ENCODE measurements at regions not wholly inside any gene's neighbourhood (a gene's known extent, or its start where the extent isn't known, plus 50 kb on each side); places are given as distances from the start of the nearest gene placed in this dataset.

- POLR2A ChIA-PET, result no interaction called here
Observed at GRCh38 chrX:437661-438390, 51.1 kb upstream of the PPP2R3B start.

GRCh38 chrX:439241-439640, 52.5 kb upstream of the PPP2R3B start:
- Histone ChIP-seq H3K4me3 (replicated peaks in 1 of 2; ENCODE audit: low read depth in 1 of 2, low read length in 2 of 2) (no peak overlapping the region), H2AFZ (ENCODE audit: low read depth, low read length, poor library complexity, severe bottlenecking) (no peak overlapping the region), H3K36me3 (ENCODE audit: control insufficient read depth in 1 of 2, insufficient read depth in 2 of 2, low read length in 2 of 2) (no peaks in the 10 kb centered on the region), H3K27ac (ENCODE audit: low read depth, low read length) (no peak overlapping the region), H4K20me1 (ENCODE audit: insufficient read depth) (no peaks in the 10 kb centered on the region), H3K4me1 (ENCODE audit: control insufficient read depth in 1 of 2, insufficient read depth in 2 of 2, low read length in 2 of 2) (no peaks in the 10 kb centered on the region), H3K79me2 (ENCODE audit: insufficient read depth, low read length) (no peaks in the 10 kb centered on the region), H3K9me2 (ENCODE audit: insufficient read depth) (no peaks in the 10 kb centered on the region), H3K9ac (ENCODE audit: low read length) (no peak overlapping the region), H3K27me3 (ENCODE audit: insufficient read depth, low read length) (peaks cover 4% of the 10 kb centered on the region; the same call in 1 of the 2 replicates), H3K4me2 (ENCODE audit: low read length) (no peak overlapping the region), H3K9me3 (ENCODE audit: control insufficient read depth in 1 of 2, insufficient read depth in 1 of 2, low read depth in 1 of 2, low read length in 2 of 2) (no peaks in the 10 kb centered on the region)
- TF ChIP-seq EZH2phosphoT487 (IDR thresholded peaks at IDR 0.05; ENCODE audit: borderline replicate concordance) (no peak), SIN3A (IDR thresholded peaks at IDR 0.05; ENCODE audit: low read depth) (no peak), ELF1 (IDR thresholded peaks at IDR 0.05; ENCODE audit: borderline replicate concordance, low read depth) (no peak), POLR2A (IDR thresholded peaks at IDR 0.05; ENCODE audit: borderline replicate concordance, extremely low read depth, insufficient read depth, insufficient read length) (no peak), RAD21 (IDR thresholded peaks at IDR 0.05; ENCODE audit: low read depth) (no peak), ATF3 (IDR thresholded peaks at IDR 0.05) (no peak), CBX3 (IDR thresholded peaks at IDR 0.05; ENCODE audit: low read depth) (no peak), POLR2AphosphoS5 (IDR thresholded peaks at IDR 0.05; ENCODE audit: low read depth, low read length) (no peak), JUND (IDR thresholded peaks at IDR 0.05) (no peak), EZH2 (IDR thresholded peaks at IDR 0.05) (no peak), REST (IDR thresholded peaks at IDR 0.05; ENCODE audit: low read depth) (no peak), CTCF (IDR thresholded peaks at IDR 0.05 in 2 of 3, conservative IDR thresholded peaks at IDR 0.05 in 1 of 3; ENCODE audit: borderline replicate concordance in 1 of 3, insufficient read depth in 1 of 3, low read depth in 2 of 3, low read length in 2 of 3) (no peak), FOSL1 (IDR thresholded peaks at IDR 0.05; ENCODE audit: low read depth) (no peak), SP1 (IDR thresholded peaks at IDR 0.05; ENCODE audit: low read depth) (no peak)
- intact Hi-C loops (cut with micrococcal nuclease), result no loop called here
- ChIA-PET POLR2A (no interaction called here), CTCF (no interaction called here), RAD21 (ENCODE audit: low non-redundant PET in 1 of 2, low total read pairs in 2 of 2, uncharacterized antibody in 2 of 2, unreplicated experiment in 2 of 2) (no interaction called here)
- ATAC-seq (no peak), DNase-seq (ENCODE audit: low read depth, low spot score) (no peak)
- BruUV-seq (replicated peaks), result no TSS peak

More at GRCh38 chrX:437661-438390, 51.1 kb upstream of the PPP2R3B start:
- DNase-seq (ENCODE audit: low read depth, low spot score) (no peak), ATAC-seq (no peak)
- Histone ChIP-seq H3K27ac (ENCODE audit: low read depth, low read length) (no peak overlapping the region), H3K9ac (ENCODE audit: low read length) (no peak overlapping the region), H3K9me3 (ENCODE audit: control insufficient read depth in 1 of 2, insufficient read depth in 1 of 2, low read depth in 1 of 2, low read length in 2 of 2) (no peaks in the 10 kb centered on the region), H3K4me3 (replicated peaks in 1 of 2; ENCODE audit: low read depth in 1 of 2, low read length in 2 of 2) (no peak overlapping the region), H3K79me2 (ENCODE audit: insufficient read depth, low read length) (no peaks in the 10 kb centered on the region), H4K20me1 (ENCODE audit: insufficient read depth) (no peaks in the 10 kb centered on the region), H3K4me1 (ENCODE audit: control insufficient read depth in 1 of 2, insufficient read depth in 2 of 2, low read length in 2 of 2) (no peaks in the 10 kb centered on the region), H3K4me2 (ENCODE audit: low read length) (no peak overlapping the region), H3K27me3 (ENCODE audit: insufficient read depth, low read length) (no peaks in the 10 kb centered on the region), H3K36me3 (ENCODE audit: control insufficient read depth in 1 of 2, insufficient read depth in 2 of 2, low read length in 2 of 2) (no peaks in the 10 kb centered on the region), H2AFZ (ENCODE audit: low read depth, low read length, poor library complexity, severe bottlenecking) (no peak overlapping the region), H3K9me2 (ENCODE audit: insufficient read depth) (no peaks in the 10 kb centered on the region)
- TF ChIP-seq ZFX (IDR thresholded peaks at IDR 0.05) (no peak), ZNF274 (IDR thresholded peaks at IDR 0.05; ENCODE audit: low read depth, low read length) (no peak)
- CTCF ChIA-PET, result no interaction called here
- BruUV-seq (replicated peaks), result no TSS peak
- intact Hi-C loops (cut with micrococcal nuclease), result no loop called here
- RAD21 ChIA-PET (ENCODE audit: low non-redundant PET in 1 of 2, low total read pairs in 2 of 2, uncharacterized antibody in 2 of 2, unreplicated experiment in 2 of 2), result no interaction called here
